Naive thymus-derived CD8-positive, alpha-beta T cell (primary cell): ENCODE measurements at regions not wholly inside any gene's neighbourhood (a gene's known extent, or its start where the extent isn't known, plus 50 kb on each side); places are given as distances from the start of the nearest gene placed in this dataset.
"Not testable (repeated sequence)": the region's sequence is repeated elsewhere in the genome, so short reads cannot be mapped to it uniquely, and the experiment has no call there.

ENCODE experiments used
- ATAC-seq, 2 donors: fragments of 150-1000 bp; cut with Tn5 transposase in 1 of 2; sonication (Bioruptor Pico), chemical (Tn5 transposase) in 1 of 2; 1 replicate in 1 of 2; 2 replicates in 1 of 2; pipeline ENCODE4 v1.10.0; 2021; ENCODE audit warnings: mild to moderate bottlenecking in 2 of 2, moderate library complexity in 2 of 2
- POLR2A ChIA-PET: fragments of 350-600 bp; sonication (Branson Sonifier 250); formaldehyde crosslinking; loops from one replicate; lab custom pipeline; 2021; ENCODE audit warnings: antibody characterized with exemption; lab: Charles Lee
- DNase-seq, 10 donors: peaks; one replicate each; pipeline versions ENCODE4 v3.0.0 to v3.0.0-alpha.2; 2020 to 2022
- H3K27ac Mint-ChIP-seq, 10 donors: one replicate each; pipeline ENCODE4 v1.8.0; 2020 to 2022; ENCODE audit warnings: mild to moderate bottlenecking in 10 of 10, mixed read lengths in 10 of 10, moderate library complexity in 4 of 10, inconsistent platforms in 1 of 10
- H3K27me3 Mint-ChIP-seq, 5 donors: one replicate each; pipeline ENCODE4 v1.8.0; 2021 to 2022; ENCODE audit warnings: mixed read lengths in 5 of 5
- H3K36me3 Mint-ChIP-seq, 3 donors: one replicate each; pipeline ENCODE4 v1.8.0; 2020 to 2022; ENCODE audit warnings: mixed read lengths in 3 of 3, mild to moderate bottlenecking in 2 of 3, inconsistent platforms in 1 of 3
- H3K4me1 Mint-ChIP-seq, 4 donors: one replicate each; pipeline ENCODE4 v1.8.0; 2021 to 2022; ENCODE audit warnings: mixed read lengths in 4 of 4
- H3K4me3 Mint-ChIP-seq, 10 donors: one replicate each; pipeline ENCODE4 v1.8.0; 2020 to 2022; ENCODE audit warnings: mild to moderate bottlenecking in 10 of 10, mixed read lengths in 10 of 10, moderate library complexity in 6 of 10, inconsistent platforms in 1 of 10
- H3K9me3 Mint-ChIP-seq, 9 donors: one replicate each; pipeline ENCODE4 v1.8.0; 2020 to 2022; ENCODE audit warnings: mixed read lengths in 9 of 9, mild to moderate bottlenecking in 3 of 9, inconsistent platforms in 1 of 9, moderate library complexity in 1 of 9

DNA sequence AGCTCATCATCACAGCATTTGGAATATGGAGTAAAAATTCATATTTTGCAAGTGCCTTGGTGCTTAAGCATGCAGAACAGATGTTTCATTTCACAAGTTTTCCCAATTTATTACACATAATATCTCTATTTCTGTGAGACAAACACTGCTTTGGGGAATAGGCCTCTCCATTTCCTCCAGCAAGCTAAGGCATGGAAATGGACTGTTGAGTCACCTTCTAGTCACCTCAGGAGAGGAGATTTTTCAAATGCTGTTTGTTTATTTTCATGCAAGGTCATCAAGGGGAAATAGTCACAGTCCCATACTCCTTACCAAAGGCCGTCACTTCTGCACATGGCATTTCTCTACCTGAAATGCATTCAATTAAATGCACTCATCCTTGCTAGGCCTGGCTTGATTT lies 57.4 kb upstream of the NUTM2D start:
- DNase-seq, H3K27ac Mint-ChIP-seq, POLR2A ChIA-PET: not testable (repeated sequence)

DNA sequence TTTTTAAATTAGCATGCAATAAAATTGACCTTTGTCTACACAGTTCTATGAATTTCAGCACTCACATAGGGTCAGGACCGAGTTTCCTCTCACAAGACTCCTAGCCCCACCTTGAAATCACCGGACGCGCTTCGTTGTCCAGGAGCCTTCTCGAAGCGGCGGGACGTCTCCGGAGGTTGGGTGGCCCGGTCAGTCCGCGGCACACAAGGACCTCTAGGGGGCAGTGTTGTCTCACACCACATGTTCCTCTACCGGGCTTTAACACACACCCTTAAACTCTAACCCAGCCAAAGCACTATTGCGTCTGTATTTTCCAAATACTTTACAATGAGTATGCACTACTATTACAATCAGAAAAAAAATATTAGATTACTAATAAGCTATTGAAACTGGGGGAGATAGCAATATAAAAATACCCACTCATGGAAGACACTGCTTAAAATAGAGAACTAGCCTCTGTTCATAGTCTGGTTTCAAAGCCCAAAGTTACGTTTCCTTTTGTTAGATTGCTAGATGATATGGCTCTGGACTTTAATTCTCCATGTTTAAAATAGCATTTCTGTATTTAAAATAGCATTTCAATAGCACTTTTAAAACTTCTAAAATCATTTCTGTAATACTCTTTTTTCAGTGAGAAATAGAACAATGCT lies 56.0 kb upstream of the NUTM2D start:
- H3K27ac Mint-ChIP-seq, H3K4me3 Mint-ChIP-seq, H3K36me3 Mint-ChIP-seq, H3K27me3 Mint-ChIP-seq, POLR2A ChIA-PET, H3K9me3 Mint-ChIP-seq, H3K4me1 Mint-ChIP-seq: not testable (repeated sequence)
- peak in 6 of 10 donors; percentile 0 to 24 (median 18) for DNase-seq
- ATAC-seq, result peak; percentile 81 to 91

More for the DNA sequence above, 57.4 kb upstream of the NUTM2D start:
- not testable (repeated sequence) for ATAC-seq, H3K4me1 Mint-ChIP-seq, H3K27me3 Mint-ChIP-seq, H3K36me3 Mint-ChIP-seq, H3K9me3 Mint-ChIP-seq, H3K4me3 Mint-ChIP-seq

DNA sequence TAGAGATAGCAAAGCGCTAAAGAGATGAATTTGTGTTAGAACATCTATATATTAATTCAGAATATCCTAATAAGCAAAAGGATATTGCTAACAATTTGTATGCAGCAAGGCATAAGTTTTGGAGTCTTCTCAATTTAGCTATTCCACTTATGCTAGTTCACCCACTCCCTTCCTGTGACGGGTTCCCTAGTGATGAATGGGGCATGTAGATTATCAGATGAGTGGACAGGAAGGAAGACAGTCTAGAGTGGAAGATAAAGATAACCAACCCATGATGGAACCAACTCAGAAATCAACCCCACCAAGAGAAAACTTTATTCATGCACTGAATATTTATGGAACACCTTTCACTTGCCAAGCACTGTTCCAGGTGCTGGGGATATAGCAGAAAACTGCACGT lies 55.4 kb upstream of the NUTM2D start:
- DNase-seq, H3K4me1 Mint-ChIP-seq, ATAC-seq, H3K4me3 Mint-ChIP-seq, H3K9me3 Mint-ChIP-seq, H3K27ac Mint-ChIP-seq, H3K27me3 Mint-ChIP-seq, H3K36me3 Mint-ChIP-seq, POLR2A ChIA-PET: not testable (repeated sequence)

GRCh38 chr10:87303707-87304106 lies 53.8 kb upstream of the NUTM2D start:
- ATAC-seq, H3K27me3 Mint-ChIP-seq, H3K36me3 Mint-ChIP-seq, H3K4me1 Mint-ChIP-seq, H3K4me3 Mint-ChIP-seq, H3K27ac Mint-ChIP-seq, H3K9me3 Mint-ChIP-seq, DNase-seq, POLR2A ChIA-PET: not testable (repeated sequence)

DNA sequence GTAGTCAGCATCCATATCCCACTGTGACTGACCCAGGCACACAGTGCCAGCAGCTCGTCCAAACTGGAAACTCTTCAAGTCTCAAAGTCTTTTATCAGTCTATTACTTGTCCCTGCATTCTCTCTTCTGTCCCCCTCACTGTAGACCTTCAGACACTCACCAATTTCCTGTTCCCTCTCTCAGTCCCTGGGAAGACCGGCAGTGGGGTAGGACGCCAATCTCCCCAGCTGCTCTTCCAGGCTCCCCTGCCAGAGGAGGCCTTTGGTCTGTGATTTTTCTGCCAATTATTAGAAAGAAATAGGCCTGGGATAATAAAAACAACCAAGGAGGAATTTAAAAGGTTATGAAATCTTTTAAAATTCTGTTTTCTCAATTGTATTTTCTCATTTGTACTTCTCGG lies 50.9 kb upstream of the NUTM2D start:
- H3K9me3 Mint-ChIP-seq, ATAC-seq, H3K4me1 Mint-ChIP-seq, H3K4me3 Mint-ChIP-seq, H3K27me3 Mint-ChIP-seq, POLR2A ChIA-PET, DNase-seq, H3K27ac Mint-ChIP-seq, H3K36me3 Mint-ChIP-seq: not testable (repeated sequence)
